SH-SY5Y (cell line): ENCODE measurements at regions not wholly inside any gene's neighbourhood (a gene's known extent, or its start where the extent isn't known, plus 50 kb on each side); places are given as distances from the start of the nearest gene placed in this dataset.

Experiments
- GATA2 ChIP-seq: IDR thresholded peaks from 2 replicates; pipeline ENCODE4 v1.6.1; 2011; ENCODE audit warnings: mild to moderate bottlenecking, low read depth, low read length
- GATA3 ChIP-seq: IDR thresholded peaks from 2 replicates; pipeline ENCODE4 v1.6.1; 2011; ENCODE audit warnings: low read depth, mild to moderate bottlenecking, low read length, moderate library complexity

DNA sequence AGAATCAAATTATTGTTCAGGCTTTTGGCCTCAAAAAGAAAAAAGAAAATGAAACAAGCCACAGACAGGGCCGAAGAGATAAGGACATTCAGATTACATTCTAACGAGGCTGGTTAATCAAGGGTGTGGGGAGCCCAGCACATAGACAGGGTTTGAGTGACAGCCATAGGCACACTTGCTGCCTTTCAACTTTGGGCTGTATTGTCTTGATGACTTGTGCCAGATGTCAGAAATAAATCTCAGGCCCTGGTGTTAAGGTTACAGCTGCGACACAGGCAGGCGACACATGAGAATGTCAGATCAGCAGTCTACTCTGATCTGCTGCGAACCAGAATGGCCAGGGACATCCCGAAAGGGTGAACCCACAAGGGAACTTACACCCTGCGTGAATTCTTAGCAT, 231.2 kb upstream of the ARRDC4 start:
- TF ChIP-seq GATA2 (no peak), GATA3 (no peak)
